GM18502 (cell line): ENCODE measurements at regions not wholly inside any gene's neighbourhood (a gene's known extent, or its start where the extent isn't known, plus 50 kb on each side); places are given as distances from the start of the nearest gene placed in this dataset.
"Not testable (repeated sequence)": the region's sequence is repeated elsewhere in the genome, so short reads cannot be mapped to it uniquely, and the experiment has no call there.

Source experiments
- ATAC-seq: cut with Tn5 transposase; IDR thresholded peaks from one replicate; pipeline ENCODE4 v1.9.1; 2021; ENCODE audit warnings: mild to moderate bottlenecking; ENCODE audit not compliant: unreplicated experiment, poor library complexity

DNA sequence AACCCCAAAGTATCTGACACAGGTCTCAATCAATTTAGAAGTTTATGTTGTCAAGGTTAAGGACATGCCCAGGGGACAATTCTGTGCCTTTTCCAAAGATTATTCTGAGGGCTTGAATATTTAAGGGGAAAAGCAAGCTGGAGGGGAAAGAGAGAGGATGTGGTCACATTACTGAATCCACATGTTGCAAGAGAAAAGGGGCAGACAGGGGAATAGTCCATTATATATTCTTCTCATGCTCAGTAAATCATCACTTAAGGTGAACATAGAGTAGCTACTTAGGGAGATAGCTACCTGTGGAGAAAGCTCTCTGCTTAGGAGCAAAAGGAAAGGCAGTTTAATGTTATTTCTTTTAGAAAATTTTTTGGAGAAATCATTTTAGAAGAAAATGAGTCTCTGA, 751.6 kb downstream of the SI start:
- ATAC-seq: no peak

DNA sequence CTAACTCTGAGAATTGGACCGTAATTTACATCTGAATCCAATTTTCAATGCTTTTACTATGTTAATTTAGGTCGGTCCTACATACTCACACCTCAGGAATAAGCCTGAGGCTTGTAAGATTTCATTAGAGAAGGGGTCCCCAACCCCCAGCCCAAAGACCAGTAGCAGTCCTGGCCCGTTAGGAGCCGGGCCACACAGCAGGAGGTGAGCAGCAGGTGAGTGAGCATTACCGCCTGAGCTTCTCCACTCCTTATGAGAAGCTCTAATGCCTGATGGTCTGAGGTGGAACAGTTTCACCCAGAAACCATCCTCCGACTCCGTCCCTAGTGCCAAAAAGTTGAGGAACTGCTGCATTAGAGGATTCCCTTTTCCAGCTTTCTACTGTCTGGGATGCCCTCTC, 757.3 kb downstream of the SI start:
- no peak for ATAC-seq

DNA sequence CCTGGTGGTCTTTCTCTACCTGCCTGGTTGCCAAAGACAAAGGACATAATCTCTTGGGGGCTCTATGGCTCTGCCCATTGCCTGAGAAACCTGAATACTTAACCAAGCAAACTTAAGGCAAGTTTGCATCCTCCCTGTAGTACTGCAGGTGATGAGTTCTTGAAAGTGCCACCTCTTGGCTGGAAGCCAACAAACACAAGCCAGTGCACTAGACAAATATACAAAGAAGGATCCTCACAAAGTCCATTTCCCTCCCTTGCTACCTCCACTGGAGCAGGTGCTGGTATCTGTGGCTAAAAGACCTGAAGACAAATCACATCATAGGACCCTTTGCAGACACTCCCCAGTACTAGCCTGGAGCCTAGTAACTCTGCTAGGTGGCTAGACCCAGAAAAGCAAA, 772.3 kb downstream of the SI start:
- no peak for ATAC-seq

DNA sequence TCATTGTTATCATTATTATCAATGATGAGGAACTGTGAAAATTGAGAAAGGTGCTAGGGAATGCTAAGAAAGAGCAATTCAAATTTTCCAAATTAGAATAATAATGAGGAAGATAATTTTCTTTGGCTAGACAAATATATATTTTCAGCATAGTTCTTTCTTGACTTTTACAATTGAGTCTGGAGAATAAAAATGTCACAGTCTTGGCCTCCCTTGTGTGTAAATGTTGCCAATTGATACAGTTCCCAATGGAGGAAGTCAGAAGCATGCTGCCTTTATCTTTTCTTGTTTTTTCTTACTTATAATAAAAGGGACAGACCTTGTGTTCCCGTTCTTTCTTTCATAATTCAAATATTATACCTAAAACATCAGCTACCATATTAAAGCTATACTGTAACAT, 774.4 kb downstream of the SI start:
- no peak for ATAC-seq

DNA sequence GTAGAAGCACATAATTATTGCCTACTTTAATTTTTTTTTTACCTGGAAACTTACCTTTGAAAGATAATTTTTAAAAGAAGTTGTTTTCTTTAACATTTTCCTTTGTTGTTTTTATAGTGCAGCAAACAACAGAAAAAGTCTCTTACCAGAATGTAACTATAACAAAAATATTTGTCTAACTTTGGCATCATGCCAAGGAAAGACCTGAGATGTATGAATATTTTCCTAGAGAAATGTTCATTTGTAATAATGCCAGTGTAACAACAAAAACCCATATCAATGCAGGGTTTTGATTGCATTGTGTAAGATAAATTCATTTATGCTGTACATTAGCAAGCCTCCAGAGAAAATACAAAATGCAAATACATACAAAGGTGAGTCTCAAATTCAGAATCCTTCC, 775.7 kb downstream of the SI start:
- no peak for ATAC-seq

DNA sequence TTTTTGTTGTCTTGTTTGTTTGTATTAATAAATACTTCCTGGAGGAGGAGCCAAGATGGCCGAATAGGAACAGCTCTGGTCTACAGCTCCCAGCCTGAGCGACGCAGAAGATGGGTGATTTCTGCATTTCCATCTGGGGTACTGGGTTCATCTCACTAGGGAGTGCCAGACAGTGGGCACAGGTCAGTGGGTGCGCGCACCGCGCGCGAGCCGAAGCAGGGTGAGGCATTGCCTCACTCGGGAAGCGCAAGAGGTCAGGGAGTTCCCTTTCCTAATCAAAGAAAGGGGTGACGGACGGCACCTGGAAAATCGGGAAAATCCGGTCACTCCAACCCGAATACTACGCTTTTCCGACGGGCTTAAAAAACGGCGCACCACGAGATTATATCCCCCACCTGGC, 786.8 kb downstream of the SI start:
- ATAC-seq: not testable (repeated sequence)

DNA sequence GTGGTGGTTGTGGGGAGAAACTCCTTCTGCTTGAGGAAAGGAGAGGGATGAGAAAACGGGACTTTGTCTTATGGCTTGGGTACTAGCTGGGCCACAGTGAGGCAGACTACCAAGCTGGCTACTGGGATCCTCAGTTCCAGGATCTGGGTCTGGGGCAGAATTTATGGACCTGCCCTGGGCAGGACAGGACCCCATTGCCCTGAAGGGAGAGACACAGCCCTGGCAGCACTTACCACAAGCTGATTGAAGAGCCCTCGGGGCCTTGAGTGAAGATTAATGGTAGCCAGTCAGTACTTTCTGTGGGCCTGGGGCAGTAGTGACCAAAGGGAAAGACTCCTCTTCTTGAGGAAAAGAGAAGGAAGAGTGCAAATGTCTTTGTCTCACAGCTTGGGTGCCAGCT, 799.7 kb downstream of the SI start:
- ATAC-seq: no peak

DNA sequence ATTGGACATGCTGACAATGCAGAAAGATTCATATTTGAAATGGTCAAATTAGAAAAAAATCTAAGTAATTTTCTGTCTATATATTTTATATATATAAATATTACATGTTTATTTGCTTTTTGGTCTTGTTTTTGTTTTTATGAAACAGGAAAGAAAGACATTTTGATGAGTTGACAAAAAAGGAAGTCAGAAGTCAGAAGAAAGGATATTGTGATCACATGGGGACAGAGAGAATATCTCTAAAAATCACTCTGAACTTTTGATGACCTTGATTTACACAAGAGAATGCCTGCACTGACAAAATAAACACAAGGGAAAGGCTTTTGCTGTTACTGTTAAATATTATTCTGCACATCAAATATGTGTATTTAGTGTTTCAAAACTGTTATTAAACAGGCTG, 811.2 kb downstream of the SI start:
- ATAC-seq: no peak

DNA sequence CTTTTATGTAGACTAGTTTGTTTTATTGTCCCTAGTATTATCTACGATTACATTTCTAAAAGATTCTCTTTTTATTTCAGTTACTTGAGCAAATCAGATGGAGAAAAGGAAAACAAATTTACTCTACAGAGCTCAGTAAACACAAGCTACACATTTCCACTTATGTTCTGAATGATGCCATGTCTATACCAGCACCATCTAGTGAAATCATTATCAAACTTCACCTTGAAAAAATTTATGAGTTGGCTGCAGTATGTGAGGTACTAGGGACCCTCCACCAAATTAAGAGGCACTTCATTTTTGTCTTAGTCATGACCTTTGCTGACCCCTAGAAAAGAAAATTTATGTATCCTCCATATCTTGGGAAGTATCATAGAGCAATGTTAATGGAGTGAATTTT, 827.4 kb downstream of the SI start:
- ATAC-seq: no peak

DNA sequence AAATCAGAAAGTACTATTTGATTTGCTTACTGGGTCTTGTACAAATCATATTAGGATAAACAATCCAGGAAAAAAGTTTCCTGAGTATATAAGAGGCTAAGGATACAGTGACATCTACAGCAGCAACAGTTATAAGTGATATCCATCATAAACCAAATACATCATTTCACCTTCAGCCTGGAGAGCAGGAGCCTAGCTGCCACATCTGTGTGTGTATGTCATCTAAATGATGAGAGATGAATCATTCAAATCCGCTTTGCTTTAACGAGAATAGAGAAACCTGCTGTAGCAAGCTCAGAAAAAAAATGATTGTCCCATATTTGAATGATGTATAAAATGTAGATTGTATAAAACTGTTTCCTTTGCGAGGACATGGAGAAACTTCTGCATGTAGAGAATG, 841.4 kb downstream of the SI start:
- ATAC-seq: no peak

DNA sequence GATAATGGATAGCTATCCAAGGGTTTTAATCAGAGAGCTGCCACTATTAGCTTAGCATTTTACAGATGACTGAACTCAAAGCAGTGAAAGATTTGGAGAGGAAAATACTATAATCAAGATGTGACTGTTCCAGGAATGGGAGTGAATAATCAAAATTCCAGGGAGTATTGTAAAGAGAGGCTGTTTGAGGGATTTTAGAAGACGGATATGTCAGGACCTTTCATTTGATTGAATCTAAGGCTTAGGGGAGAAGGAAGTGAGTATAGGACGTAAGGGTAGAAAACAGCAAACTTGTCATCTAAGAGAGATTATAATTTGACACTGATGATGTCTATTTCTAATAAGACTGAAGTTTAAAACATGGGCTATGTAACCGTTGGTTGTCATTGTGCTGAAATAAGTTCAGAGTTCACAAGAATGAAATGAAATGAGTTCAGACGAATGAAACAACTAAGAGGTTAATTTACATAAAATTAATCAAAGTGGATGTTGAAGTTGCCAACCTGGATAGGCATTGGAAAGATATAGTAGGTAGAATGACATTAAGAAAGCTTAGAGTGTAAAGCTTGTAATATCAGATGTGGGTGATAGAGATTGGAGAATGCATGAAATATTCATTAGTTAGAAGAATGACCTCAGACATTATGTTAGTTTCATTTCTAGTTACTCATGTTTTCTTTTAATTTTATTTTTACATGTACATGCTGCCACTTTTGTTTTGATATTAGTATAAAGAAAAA, 842.8 kb downstream of the SI start:
- no peak for ATAC-seq

DNA sequence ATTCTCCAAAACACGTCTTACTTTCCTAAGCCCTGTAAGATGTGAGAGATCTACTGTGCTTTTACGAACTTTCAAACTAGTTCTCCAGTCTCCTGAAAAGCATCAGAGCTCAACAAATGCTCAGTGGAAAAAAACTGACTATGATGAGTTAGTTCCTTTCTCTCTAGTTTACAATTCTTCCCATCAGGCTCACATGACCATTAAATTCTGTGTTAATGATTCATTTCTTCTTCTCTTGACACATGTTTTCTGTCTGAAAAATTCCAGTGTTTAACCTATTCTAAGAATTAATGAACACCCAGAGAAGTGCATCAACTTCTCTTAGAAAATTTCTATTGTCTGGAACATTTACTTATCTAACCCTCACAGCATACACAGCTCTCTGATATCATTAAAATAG, 844.3 kb downstream of the SI start:
- ATAC-seq: no peak

DNA sequence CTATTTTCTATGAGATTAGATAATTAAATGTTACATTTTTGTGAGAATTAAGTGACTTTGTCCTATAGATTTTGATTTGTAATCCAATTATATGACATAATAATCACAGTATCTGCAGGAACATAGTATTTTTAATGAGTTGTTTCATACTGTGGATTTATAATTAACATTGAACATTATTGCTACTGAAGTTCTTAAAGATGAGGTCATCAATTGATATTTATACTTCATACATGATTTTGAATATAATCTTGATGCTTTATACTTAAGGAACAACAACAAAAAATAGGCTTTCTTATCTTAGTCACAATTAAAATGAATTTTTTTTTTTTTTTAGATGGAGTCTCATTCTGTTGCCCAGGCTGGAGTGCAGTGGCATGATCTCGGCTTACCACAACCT, 846.6 kb downstream of the SI start:
- ATAC-seq: no peak

DNA sequence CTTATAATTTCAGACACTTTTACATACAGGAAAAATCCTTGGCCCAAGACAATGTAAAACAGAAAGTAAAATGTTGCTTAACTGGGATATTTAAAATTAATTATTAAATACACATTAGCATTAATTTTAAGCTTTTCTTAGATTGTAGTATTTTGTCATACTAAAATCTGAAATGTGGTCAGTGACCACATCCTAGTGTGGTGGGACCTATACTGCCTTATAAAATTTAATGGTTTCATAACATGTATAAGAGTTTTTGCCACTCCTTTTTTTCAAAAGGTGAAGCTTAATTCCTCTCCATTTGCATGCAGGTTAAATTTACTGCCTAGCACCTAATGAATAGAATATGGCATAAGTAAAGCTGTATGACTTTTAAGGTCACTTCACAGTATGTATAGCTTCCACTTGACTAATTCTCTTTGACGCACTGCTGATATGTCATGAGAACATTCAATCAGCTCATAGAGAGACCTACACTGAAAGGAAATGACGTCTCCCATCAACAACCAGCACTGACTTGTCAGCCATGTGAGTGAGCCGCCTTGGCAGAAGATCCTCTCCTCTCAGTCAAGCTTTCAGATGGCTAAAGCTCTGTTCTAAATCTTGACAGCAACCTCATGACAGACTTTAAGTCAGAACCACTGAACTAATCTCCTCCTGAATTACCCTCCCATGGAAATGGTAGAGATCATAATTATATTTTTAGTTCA, 847.8 kb downstream of the SI start:
- no peak for ATAC-seq

DNA sequence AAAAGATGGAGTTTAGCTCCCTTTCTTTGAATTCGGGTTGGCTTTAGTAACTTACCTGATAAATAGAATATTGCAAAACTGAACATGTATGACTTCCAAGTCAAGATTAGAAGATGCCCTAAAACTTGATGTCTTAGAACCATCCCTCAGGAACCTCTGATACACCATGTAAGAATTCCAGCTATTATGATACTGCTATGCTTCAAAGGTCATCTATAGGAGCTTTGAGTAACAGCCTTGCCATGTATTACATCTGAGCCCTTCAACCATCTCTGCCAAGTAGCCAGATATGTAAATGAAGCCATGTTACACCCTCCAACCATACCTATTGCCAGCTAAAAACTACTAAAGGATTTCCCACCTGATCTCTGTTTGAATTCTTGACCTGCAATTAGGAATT, 854.2 kb downstream of the SI start:
- ATAC-seq: no peak

DNA sequence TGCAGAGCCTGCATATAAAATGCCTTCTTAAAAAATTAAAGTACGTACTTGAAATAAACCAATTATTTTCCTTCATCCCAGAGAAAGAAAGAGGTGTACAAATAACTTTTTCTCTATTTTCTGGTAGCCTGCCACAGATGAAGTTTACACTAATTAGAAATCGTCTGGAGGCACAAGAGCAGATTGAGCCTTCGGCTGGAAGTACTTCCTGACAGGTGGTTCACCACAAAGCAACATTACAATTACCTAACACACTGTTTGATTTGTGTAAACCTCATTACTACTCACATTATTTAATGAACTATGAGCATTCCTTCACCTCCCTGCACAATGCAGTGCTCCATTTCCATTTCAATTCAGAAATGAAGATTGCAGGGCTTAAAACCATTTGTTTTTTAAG, 856.1 kb downstream of the SI start:
- ATAC-seq: no peak

DNA sequence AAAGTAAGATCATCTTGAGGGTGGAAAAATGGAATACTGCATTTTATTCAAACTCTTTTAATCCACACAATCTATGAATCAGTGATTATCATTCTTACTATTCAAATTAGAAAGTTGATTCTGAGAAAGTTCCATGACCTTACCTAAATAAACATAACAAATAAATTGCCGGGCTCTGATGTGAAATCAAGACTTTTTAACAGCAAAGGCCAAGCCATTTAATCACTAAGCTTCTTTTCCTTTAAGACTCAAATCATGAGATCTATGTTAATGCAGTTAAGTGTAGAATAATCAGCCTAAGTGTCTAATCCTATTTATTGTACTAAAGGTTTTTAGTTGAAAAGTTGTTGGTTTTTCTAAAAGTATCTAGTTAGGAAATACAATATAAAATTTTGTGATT, 857.0 kb downstream of the SI start:
- ATAC-seq: no peak

DNA sequence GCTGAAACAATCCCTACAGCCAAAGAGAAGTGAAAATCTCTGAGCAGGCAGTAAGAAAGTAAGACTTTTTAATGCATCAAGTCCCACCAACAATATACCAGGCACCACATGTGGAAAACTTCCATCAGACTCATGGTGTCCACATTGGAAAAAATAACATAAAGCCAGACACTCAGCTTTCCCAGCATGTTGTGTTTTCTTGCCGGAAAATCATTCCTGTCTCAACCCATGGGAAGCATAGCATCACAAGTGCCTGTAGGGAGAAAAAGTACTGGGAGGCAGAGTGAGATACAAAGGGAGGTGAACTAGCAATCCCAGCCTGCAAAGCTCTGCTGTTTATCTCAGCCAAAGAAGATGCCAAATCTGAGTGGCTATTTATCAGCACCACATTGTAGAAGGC, 868.9 kb downstream of the SI start:
- ATAC-seq: no peak

DNA sequence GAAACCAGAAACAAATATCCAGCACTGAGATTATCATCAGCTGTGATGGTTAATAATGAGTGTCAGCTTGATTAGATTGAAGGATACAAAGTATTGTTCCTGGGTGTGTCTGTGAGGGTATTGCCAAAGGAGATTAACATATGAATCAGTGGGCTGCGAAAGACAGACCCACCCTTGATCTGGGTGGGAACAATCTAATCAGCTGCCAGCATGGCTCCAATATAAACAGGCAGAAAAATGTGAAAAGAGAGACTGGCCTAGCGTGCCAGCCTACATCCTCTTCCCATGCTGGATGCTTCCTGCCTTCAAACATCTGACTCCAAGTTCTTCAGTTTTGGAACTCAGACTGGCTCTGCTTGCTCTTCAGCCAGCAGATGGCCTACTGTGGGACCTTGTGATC, 869.5 kb downstream of the SI start:
- no peak for ATAC-seq

DNA sequence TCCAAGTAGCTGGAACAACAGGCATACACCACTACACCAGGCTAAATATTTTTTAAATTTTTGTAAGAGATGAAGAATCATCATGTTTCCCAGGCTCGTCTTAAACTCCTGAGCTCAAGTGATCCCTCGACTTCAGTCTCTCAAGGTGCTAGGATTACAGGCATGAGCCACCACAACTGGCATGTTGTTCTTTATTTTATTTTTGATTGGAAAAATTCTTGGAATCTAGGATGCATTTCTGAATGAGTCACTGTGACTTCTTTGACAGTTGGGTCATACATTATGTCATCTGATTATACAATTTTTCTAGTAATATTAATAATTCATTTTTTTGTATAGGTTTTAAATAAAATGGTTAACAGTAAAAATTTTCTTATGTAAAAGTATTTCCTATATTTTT, 870.2 kb downstream of the SI start:
- no peak for ATAC-seq

DNA sequence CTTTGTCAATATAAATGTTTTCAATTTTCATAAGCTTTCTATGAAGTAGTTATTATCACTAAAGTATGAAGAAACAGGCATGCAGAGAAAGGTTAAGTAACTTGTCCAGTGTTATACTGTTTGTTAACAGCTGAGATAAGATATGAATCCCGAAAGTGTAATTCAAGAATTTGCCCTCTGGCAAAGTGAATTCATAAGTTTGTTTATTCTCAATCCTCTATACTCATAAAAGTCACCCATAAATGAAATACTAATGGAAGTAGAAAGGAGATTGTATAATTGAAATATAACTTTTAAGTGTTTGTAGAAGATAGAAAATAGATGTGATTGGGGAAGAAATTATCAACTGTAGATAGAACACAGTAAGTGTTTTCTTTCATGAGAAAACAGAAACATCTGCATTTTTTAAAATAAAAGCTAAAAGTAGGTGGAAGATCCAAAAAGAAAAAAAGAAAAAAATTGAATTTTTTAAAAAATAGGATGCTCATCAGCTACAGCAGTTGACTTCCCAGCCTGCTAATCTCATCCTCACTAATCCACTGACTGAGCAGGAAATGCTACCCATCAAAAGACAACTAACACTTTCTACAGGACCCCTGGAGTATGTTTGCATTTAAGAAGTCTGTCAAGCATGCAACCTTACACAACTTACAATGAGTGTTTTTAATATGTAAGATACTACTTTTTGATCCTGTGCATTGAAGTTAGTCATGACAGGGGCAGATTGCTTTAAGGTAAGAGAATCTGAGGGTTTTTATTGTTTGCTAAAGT, 878.1 kb downstream of the SI start:
- ATAC-seq: no peak

DNA sequence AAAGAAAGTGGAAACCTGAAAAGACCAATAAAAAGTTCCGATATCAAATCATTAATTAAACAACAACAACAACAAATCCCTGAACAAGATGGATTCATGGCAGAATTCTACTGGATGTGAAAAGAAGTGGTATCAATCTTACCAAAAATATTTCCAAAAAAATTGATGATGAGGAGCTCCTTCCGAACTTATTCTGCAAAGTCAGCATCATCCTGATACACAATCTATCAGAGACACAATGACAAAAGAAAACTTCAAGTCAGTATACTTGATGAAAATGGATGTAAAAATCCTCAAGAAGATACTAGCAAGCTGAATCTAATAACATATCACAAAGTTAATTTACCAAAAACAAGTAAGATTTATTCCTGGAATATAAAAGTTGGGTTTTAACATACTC, 881.8 kb downstream of the SI start:
- no peak for ATAC-seq
